ENCODE measurements at regions not wholly inside any gene's neighbourhood (a gene's known extent, or its start where the extent isn't known, plus 50 kb on each side); places are given as distances from the start of the nearest gene placed in this dataset.

GRCh38 chr5:105739732-105740131 lies 1931.0 kb downstream of the EFNA5 start:
- DNase-seq = no peak

DNA sequence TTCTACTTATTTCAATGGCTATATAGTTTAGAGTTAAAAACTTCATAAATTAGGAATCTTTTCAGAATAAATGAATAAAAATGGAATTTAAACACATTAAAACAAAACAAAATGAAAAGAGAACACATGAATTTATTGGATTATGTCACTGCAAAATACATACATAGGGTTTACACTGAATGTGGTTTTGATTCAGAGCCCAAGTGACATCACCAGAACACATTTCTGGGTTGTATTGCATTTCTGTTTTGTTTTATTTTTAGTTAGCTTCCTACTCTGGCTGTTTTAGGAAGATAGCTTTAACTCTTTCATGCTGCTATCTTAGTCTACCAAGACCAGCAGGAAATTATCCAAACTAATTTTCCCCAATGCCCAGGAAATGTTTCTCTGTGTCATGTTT lies 1935.0 kb downstream of the EFNA5 start:
- no peak for DNase-seq

DNA sequence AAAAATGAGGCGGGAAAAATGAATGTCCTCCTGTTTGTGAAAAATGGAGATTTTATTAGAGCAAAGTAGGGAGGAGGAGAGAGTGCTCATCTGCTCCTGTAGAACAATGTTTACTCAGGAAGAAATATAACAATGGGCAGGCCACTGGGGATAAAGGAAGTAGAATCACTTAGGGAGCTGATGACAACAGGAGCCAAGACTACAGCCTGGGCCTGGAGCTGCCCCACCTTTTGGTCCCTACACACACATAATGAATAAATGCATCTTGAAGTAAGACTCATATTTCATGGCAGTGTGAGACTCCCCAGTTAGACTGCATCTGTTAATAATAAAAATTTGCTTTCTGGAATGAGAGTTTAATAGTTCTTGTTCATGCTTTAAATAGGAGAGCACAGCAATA lies 1939.8 kb downstream of the EFNA5 start:
- DNase-seq = no peak

- no peak for DNase-seq
Observed at GRCh38 chr5:105726093-105726492, 1944.6 kb downstream of the EFNA5 start.

DNA sequence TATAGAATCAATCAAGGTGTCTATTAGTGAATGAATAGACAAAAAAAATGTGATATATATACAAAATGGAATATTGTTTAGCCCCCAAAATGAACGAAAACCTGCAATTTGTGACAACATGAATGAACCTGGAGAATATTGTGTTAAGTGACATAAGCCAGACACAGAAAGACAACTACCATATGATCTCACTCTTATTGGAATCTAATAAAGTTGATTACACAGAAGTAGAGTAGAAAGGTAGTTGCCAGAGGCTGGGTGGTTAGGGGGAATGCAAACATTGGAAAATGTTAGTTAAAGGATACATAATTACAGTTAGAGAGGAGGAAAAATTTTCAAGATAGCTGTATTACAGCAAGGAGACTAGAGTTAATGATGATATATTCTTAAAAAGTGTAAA lies 1962.3 kb downstream of the EFNA5 start:
- no peak for DNase-seq

GRCh38 chr5:105702323-105702722 lies 1968.4 kb downstream of the EFNA5 start:
- no peak for DNase-seq

DNA sequence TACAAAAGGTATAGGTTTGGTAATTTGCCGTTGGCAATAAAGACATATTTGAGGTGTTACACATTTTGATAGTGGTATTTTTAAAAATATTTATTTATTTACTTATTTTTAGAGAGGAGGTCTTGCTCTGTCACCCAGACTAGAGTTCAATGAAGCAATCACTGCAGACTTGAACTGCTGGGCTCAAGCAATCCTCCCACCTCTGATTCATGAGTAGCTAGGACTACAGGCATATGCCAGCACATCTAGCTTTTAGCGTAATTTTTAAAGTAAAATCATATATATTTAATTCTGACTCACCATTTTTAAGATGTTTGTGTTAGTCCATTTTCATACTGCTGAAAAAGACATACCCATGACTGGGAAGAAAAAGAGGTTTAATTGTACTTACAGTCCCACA lies 1974.3 kb downstream of the EFNA5 start:
- no peak for DNase-seq

DNA sequence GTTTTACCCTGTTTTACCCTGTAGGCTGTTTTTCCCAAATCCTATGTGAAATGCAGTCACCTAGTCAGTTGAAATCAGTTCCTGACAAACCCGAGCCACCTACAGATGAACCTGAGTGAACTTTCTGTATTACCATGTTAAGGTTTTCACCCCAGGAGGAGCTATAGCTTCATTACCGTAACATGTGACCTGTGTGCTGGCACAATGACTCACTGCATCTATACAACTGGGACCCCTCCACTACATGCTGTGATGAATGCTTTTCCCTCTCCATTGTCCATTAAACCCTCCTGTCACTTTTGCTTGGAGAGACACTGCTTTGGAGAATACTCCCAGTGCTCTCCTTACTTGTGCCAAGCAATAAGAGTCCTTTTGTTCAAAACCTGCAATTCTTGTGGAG lies 1974.8 kb downstream of the EFNA5 start:
- DNase-seq = no peak

DNA sequence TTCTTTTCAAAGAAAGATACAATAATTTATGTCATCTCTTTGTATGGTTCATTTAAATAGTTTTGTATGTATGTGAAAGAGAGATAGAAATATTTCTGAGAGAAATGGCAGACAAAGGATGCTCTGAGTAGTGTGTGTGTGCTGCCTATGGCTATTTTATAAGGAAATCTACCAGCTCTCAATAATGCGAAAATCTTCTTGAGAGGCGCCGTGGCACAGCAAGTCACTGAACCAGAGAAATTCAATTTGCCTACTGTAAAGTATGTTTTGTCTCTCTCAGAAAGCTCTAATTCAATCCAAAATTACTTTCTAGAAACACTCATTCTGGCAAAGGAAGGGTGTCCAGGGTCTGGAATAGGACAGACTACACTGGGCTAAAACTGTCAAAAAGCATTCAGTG lies 1981.1 kb downstream of the EFNA5 start:
- no peak for DNase-seq

- peak; percentile 50 for DNase-seq
Observed at GRCh38 chr5:105688227-105688792, 1982.4 kb downstream of the EFNA5 start.

- DNase-seq = no peak
Observed at GRCh38 chr5:105687493-105687892, 1983.2 kb downstream of the EFNA5 start.

- no peak for DNase-seq
Observed at GRCh38 chr5:105685884-105686283, 1984.9 kb downstream of the EFNA5 start.

GRCh38 chr5:105684799-105685198 lies 1985.9 kb downstream of the EFNA5 start:
- no peak for DNase-seq

GRCh38 chr5:105680858-105681475 lies 1989.8 kb downstream of the EFNA5 start:
- no peak for DNase-seq

DNA sequence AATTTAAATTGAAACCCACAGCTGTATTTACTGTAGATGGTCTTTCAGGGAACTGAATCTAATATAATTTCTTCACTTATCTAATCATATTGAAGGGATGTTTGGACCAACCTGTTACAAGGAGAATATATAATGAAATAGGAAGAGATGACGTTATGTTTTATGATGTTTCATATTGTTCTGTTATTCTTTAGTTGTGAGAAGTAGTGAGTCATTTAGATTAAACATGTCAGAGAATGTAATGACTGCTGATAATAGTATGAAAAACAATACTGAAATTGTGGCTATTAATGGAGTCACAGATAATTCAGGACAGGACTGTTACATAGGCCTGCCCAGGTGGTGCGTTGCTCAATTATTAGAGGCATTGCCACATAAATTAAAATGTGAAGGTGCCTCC lies 1993.4 kb downstream of the EFNA5 start:
- no peak for DNase-seq

GRCh38 chr5:105670596-105670995 lies 2000.1 kb downstream of the EFNA5 start:
- no peak for DNase-seq

DNA sequence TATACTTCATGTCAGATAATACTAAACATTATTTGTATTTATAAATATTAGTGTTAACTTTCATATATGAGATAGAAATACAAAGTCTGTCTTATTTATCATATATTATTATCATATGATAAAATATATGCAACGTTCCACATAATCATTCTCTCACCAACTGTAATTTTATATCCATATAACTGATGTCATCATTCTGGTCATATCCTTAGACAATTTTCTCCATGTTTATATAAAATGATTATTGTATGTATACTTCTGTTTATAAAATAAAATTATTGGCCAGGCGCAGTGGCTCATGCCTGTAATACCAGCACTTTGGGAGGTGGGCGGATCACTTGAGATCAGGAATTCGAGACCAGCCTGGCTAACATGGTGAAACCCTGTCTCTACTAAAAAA lies 2007.1 kb downstream of the EFNA5 start:
- no peak for DNase-seq

GRCh38 chr5:105659396-105659795 lies 2011.3 kb downstream of the EFNA5 start:
- no peak for DNase-seq

- no peak for DNase-seq
Observed at GRCh38 chr5:105640328-105640727, 2030.4 kb downstream of the EFNA5 start.

DNA sequence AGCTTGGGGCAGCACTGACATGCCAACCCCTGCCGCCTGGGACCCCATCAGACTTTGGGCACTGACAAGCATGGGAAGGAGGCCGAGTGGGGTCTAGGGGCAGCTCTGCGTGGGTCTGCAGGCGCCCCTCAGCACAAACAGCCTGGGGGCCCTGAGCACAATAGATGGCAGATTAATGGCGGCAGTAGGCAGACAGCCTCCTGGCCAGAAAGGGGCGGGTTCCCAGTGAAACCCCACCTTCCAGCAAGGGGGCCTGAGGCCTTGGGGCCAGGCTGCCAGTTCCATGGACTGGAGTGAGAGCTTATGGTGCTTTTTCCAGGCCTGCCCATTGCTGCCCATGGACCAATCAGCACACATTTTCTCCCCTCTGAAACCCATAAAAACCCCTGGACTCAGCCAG lies 2031.2 kb downstream of the EFNA5 start:
- no peak for DNase-seq

DNA sequence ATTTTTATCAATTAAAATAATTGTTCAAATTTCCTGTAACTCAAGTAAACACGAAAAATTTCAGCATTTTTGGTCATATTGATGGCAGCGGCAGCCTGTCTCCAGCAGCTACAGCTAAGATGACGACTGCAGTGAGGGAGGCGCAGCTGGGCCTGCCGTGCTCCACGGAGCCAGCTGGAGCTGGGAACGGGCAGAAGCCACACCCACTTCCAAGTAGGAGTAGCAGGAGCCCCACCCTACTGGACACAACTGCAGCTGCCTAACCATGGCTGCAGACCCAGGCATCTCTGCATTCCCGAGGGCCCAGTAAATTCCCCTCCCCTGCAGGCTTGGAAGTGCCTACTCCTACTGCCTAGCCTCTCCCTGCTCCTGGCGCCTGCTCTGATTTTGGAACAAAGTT lies 2031.7 kb downstream of the EFNA5 start:
- DNase-seq = no peak

DNA sequence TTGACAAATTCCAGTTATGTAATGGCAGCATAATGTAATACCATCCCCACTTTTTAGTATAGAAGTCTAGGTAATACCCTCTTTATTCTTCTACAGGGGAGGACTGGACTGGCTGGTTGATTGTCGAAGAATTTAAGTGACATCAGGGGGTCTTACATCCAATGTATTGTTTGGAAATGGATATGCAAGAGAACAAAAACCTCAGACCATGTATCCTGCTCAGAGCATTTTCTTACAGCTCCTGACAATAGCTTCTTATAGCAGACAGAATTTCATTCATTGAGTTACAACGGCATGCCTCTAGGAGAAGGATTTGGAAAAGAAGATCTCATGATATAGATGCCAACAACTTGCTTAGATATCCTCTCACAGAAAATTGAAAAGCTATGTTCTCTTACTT lies 2032.3 kb downstream of the EFNA5 start:
- DNase-seq = no peak

- no peak for DNase-seq
Observed at GRCh38 chr5:105632043-105632442, 2038.7 kb downstream of the EFNA5 start.

DNA sequence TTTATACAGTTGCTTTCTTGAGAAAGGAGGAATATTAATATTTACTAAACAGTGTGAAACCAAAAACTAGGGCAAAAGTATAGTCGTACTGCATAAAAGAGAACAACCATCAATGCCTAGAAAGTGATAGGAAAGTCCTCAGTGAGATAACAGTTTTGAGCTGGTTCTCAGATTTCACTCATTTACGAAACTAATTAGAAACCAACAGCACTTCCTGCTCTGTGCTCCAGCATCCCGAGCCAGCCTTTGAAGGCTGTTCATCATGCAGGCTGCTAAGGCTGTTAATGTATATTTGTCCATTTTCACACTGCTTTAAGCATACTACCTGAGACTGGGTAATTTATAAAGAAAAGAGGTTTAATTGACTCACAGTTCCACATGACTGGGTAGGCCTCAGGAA lies 2039.9 kb downstream of the EFNA5 start:
- no peak for DNase-seq

GRCh38 chr5:105619725-105620124 lies 2051.0 kb downstream of the EFNA5 start:
- no peak for DNase-seq
